ENCODE measurements at regions not wholly inside any gene's neighbourhood (a gene's known extent, or its start where the extent isn't known, plus 50 kb on each side); places are given as distances from the start of the nearest gene placed in this dataset.
"Not testable (repeated sequence)": the region's sequence is repeated elsewhere in the genome, so short reads cannot be mapped to it uniquely, and the experiment has no call there.

DNA sequence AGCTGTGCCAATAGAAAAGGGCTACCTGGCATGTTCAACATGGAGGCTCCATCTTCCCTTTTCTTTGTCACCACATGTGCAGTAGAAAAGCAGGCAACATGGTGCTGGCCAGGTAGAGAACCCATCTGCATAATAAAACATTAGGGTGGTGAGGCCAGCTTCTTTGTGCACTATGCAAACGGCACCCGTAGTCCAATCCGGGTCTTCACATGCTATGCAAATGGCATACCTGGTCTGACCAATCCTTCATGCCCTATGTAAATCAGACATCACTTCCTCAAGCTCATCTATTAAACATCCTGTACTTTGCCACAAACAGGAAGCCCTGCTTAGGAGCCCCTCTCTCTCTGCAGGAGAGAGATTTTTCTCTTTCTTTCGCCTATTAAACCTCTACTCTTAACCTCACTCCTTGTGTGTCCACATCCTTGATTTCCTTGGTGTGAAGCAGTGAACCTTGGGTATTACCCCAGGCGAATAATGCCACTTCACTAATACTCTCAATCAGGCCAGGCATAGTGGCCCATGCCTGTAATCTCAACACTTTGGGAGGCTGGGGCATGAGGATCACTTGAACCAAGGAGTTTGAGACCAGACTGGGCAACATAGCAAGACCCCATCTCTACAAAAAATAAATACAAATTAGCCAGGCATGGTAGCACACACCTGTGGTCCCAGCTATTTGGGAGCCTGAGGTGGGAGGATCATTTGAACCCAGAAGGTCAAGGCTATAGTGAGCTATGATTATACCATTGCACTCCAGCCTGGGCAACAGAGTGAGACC, 111.3 kb upstream of the MRI1 start:
- no peaks in the 10 kb centered on the region for H3K27me3 ChIP-seq (ENCODE audit: control insufficient read depth, insufficient read depth, low read length)
- H3K9ac ChIP-seq (ENCODE audit: low read length) = no peak overlapping the region
- H3K9me3 ChIP-seq (ENCODE audit: control insufficient read depth, insufficient read depth, low read depth, low read length) = peaks cover 17% of the 10 kb centered on the region
- no peaks in the 10 kb centered on the region for H3K4me1 ChIP-seq (ENCODE audit: control insufficient read depth, insufficient read depth, low read length)
- H3K27ac ChIP-seq (ENCODE audit: low read depth, low read length) = no peak overlapping the region
- H3K4me3 ChIP-seq (ENCODE audit: low read depth, low read length) = no peak overlapping the region
- H3K36me3 ChIP-seq (ENCODE audit: control insufficient read depth, insufficient read depth, low read length) = no peaks in the 10 kb centered on the region

DNA sequence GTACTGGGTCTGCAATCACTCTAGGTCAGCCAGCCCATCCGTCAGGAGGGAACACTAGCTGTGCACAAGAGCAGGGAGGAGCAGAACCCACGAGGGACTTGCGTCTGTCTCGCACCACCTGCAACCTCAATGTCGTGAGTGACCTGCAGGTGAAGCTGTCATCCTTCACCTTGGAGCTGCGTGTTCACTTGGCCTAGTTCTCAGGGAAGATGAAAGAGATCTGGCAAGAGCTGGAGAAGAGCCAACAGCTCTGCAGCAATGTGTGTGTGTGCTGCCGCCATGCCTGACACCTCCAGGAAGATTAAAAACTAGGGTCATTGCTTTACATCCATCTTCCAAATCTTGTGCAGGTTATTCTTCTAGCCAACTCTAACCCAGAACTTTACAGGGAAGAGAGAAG, 117.6 kb upstream of the MRI1 start:
- Histone ChIP-seq H3K9me3 (ENCODE audit: control insufficient read depth, insufficient read depth, low read depth, low read length) (peaks cover 4% of the 10 kb centered on the region), H3K9ac (ENCODE audit: low read length) (no peak overlapping the region), H3K27me3 (ENCODE audit: control insufficient read depth, insufficient read depth, low read length) (no peaks in the 10 kb centered on the region), H3K36me3 (ENCODE audit: control insufficient read depth, insufficient read depth, low read length) (no peaks in the 10 kb centered on the region), H3K4me3 (ENCODE audit: low read depth, low read length) (no peak overlapping the region), H3K27ac (ENCODE audit: low read depth, low read length) (no peak overlapping the region), H3K4me1 (ENCODE audit: control insufficient read depth, insufficient read depth, low read length) (no peaks in the 10 kb centered on the region)

DNA sequence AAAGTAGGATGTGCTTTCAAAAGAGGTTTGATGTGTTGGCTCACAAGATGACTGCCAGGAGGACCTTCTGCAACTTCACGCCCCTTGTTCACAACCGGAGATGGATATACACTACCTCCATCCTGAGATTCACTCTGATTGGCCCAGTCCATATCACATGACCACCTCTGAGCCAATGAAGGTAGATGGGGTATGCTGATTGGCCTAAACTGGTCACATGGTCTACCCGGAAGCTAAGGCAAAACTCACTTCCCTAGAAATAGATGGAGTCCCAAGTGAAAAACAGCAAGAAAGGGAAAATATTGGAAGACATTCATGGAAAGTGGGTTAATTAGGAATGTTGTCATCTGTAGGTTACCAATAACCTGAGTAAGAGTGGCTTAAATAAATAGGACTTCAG, 119.7 kb upstream of the MRI1 start:
- Histone ChIP-seq H3K36me3 (ENCODE audit: control insufficient read depth, insufficient read depth, low read length) (no peaks in the 10 kb centered on the region), H3K4me1 (ENCODE audit: control insufficient read depth, insufficient read depth, low read length) (no peaks in the 10 kb centered on the region), H3K27me3 (ENCODE audit: control insufficient read depth, insufficient read depth, low read length) (no peaks in the 10 kb centered on the region), H3K9me3 (ENCODE audit: control insufficient read depth, insufficient read depth, low read depth, low read length) (peaks cover 5% of the 10 kb centered on the region), H3K9ac (ENCODE audit: low read length) (no peak overlapping the region), H3K4me3 (ENCODE audit: low read depth, low read length) (no peak overlapping the region), H3K27ac (ENCODE audit: low read depth, low read length) (no peak overlapping the region)

DNA sequence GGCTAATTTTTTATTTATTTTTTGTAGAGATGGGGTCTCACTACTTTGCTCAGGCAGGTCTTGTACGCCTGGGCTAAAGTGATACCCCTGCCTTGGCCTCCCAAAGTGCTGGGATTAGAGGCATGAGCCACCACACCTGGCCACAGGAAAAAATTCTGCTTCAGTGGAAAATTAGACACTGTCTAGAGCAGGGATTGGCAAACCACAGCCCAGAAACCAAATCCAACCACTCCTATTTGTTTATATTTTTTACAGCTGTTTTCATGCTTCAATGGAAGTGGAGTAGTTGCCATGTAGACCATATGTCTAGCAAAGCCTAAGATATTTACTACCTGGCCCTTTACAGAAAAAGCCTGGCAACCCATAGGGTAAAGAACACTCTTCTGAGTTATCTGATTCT, 123.7 kb upstream of the MRI1 start:
- H3K9me3 ChIP-seq (ENCODE audit: control insufficient read depth, insufficient read depth, low read depth, low read length) = peaks cover 8% of the 10 kb centered on the region
- no peaks in the 10 kb centered on the region for H3K36me3 ChIP-seq (ENCODE audit: control insufficient read depth, insufficient read depth, low read length)
- no peaks in the 10 kb centered on the region for H3K4me1 ChIP-seq (ENCODE audit: control insufficient read depth, insufficient read depth, low read length)
- H3K27me3 ChIP-seq (ENCODE audit: control insufficient read depth, insufficient read depth, low read length) = no peaks in the 10 kb centered on the region
- H3K27ac ChIP-seq (ENCODE audit: low read depth, low read length) = no peak overlapping the region
- no peak overlapping the region for H3K4me3 ChIP-seq (ENCODE audit: low read depth, low read length)
- no peak overlapping the region for H3K9ac ChIP-seq (ENCODE audit: low read length)

GRCh38 chr19:13639342-13639929, 124.9 kb upstream of the MRI1 start:
- Histone ChIP-seq H3K9ac (ENCODE audit: low read length) (no peak overlapping the region), H3K9me3 (ENCODE audit: control insufficient read depth, insufficient read depth, low read depth, low read length) (peaks cover 5% of the 10 kb centered on the region), H3K27me3 (ENCODE audit: control insufficient read depth, insufficient read depth, low read length) (no peaks in the 10 kb centered on the region), H3K27ac (ENCODE audit: low read depth, low read length) (no peak overlapping the region), H3K4me1 (ENCODE audit: control insufficient read depth, insufficient read depth, low read length) (no peaks in the 10 kb centered on the region), H3K4me3 (ENCODE audit: low read depth, low read length) (no peak overlapping the region), H3K36me3 (ENCODE audit: control insufficient read depth, insufficient read depth, low read length) (no peaks in the 10 kb centered on the region)

DNA sequence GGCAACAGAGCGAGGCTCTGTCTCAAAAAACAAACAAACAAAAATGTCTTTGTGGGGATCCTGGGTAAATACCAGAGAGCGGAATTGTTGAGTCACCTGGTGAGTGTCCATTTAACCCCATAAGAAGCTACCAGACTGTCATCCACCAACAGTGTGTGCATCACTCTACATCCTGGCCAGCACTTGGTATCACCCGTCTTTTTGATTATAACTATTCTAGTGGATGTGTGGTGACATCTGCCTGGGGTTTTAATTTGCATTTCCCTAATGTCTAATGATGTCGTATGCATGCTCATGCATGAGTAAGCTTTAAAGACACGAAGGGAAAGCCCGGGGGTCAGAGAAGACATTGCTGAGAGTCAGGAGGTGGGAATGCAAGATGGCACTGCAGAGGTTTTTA, 126.7 kb upstream of the MRI1 start:
- Histone ChIP-seq H3K27ac (ENCODE audit: low read depth, low read length) (no peak overlapping the region), H3K4me1 (ENCODE audit: control insufficient read depth, insufficient read depth, low read length) (peaks cover 9% of the 10 kb centered on the region), H3K27me3 (ENCODE audit: control insufficient read depth, insufficient read depth, low read length) (no peaks in the 10 kb centered on the region), H3K9me3 (ENCODE audit: control insufficient read depth, insufficient read depth, low read depth, low read length) (peaks cover 5% of the 10 kb centered on the region), H3K36me3 (ENCODE audit: control insufficient read depth, insufficient read depth, low read length) (no peaks in the 10 kb centered on the region), H3K9ac (ENCODE audit: low read length) (no peak overlapping the region), H3K4me3 (ENCODE audit: low read depth, low read length) (no peak overlapping the region)

- Histone ChIP-seq H3K36me3 (ENCODE audit: control insufficient read depth, insufficient read depth, low read length) (no peaks in the 10 kb centered on the region), H3K27me3 (ENCODE audit: control insufficient read depth, insufficient read depth, low read length) (no peaks in the 10 kb centered on the region), H3K27ac (ENCODE audit: low read depth, low read length) (no peak overlapping the region), H3K4me3 (ENCODE audit: low read depth, low read length) (no peak overlapping the region), H3K9me3 (ENCODE audit: control insufficient read depth, insufficient read depth, low read depth, low read length) (peaks cover 10% of the 10 kb centered on the region), H3K4me1 (ENCODE audit: control insufficient read depth, insufficient read depth, low read length) (peaks cover 10% of the 10 kb centered on the region), H3K9ac (ENCODE audit: low read length) (no peak overlapping the region)
Measured at GRCh38 chr19:13634658-13635057, 128.4 kb upstream of the CACNA1A start.

DNA sequence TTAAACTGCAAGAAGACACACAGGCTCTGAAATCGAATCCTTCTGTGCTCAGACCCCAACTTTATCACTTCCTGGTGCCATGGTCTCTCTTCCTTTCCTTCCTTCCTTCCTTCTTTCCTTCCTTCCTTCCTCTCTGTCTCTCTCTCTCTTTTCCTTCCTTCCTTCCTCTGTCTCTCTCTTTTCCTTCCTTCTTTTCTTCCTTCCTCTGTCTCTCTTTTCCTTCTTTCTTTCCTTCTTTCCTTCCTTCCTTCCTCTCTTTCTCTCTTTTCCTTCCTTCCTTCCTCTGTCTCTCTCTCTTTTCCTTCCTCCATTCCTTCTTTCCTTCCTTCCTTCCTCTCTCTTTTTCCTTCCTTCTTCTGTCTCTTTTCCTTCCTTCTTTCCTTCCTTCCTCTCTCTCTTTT, 127.2 kb upstream of the CACNA1A start:
- Histone ChIP-seq H3K9me3 (ENCODE audit: control insufficient read depth, insufficient read depth, low read depth, low read length) (peaks cover 7% of the 10 kb centered on the region), H3K27ac (ENCODE audit: low read depth, low read length) (no peak overlapping the region), H3K27me3 (ENCODE audit: control insufficient read depth, insufficient read depth, low read length) (no peaks in the 10 kb centered on the region)

GRCh38 chr19:13633109-13633508, 126.8 kb upstream of the CACNA1A start:
- Histone ChIP-seq H3K27me3 (ENCODE audit: control insufficient read depth, insufficient read depth, low read length) (no peaks in the 10 kb centered on the region), H3K27ac (ENCODE audit: low read depth, low read length) (no peak overlapping the region), H3K9me3 (ENCODE audit: control insufficient read depth, insufficient read depth, low read depth, low read length) (peaks cover 7% of the 10 kb centered on the region), H3K4me1 (ENCODE audit: control insufficient read depth, insufficient read depth, low read length) (peaks cover 10% of the 10 kb centered on the region), H3K4me3 (ENCODE audit: low read depth, low read length) (no peak overlapping the region), H3K36me3 (ENCODE audit: control insufficient read depth, insufficient read depth, low read length) (no peaks in the 10 kb centered on the region), H3K9ac (ENCODE audit: low read length) (no peak overlapping the region)

More for the DNA sequence above, 127.2 kb upstream of the CACNA1A start:
- H3K9ac ChIP-seq (ENCODE audit: low read length) = no peak overlapping the region
- H3K36me3 ChIP-seq (ENCODE audit: control insufficient read depth, insufficient read depth, low read length) = no peaks in the 10 kb centered on the region
- H3K4me3 ChIP-seq (ENCODE audit: low read depth, low read length) = no peak overlapping the region
- H3K4me1 ChIP-seq (ENCODE audit: control insufficient read depth, insufficient read depth, low read length) = peaks cover 10% of the 10 kb centered on the region

DNA sequence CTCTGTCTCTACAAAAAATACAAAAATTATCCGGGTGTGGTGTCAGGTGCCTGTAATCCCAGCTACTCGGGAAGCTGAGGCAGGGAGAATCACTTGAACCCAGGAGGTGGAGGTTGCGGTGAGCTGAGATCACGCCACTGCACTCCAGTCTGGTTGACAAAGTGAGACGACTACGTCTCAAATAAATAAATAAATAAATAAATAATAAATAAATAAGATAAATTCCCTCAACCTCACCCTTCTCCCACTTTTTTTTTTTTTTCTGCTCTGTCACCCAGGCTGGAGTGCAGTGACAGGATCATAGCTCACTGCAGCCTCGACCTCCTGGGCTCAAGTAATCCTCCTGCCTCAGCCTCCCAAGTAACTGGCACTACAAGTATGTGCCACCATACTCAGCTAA, 125.9 kb upstream of the CACNA1A start:
- H3K36me3 ChIP-seq (ENCODE audit: control insufficient read depth, insufficient read depth, low read length); H3K9ac ChIP-seq (ENCODE audit: low read length); H3K9me3 ChIP-seq (ENCODE audit: control insufficient read depth, insufficient read depth, low read depth, low read length); H3K4me1 ChIP-seq (ENCODE audit: control insufficient read depth, insufficient read depth, low read length); H3K4me3 ChIP-seq (ENCODE audit: low read depth, low read length); H3K27me3 ChIP-seq (ENCODE audit: control insufficient read depth, insufficient read depth, low read length); H3K27ac ChIP-seq (ENCODE audit: low read depth, low read length): not testable (repeated sequence)

GRCh38 chr19:13629687-13630357, 123.5 kb upstream of the CACNA1A start:
- Histone ChIP-seq H3K27me3 (ENCODE audit: control insufficient read depth, insufficient read depth, low read length) (no peaks in the 10 kb centered on the region; the same call in 1 of the 2 replicates), H3K4me3 (ENCODE audit: low read depth, low read length) (no peak overlapping the region), H3K36me3 (ENCODE audit: control insufficient read depth, insufficient read depth, low read length) (no peaks in the 10 kb centered on the region), H3K9ac (ENCODE audit: low read length) (no peak overlapping the region), H3K4me1 (ENCODE audit: control insufficient read depth, insufficient read depth, low read length) (peaks cover 18% of the 10 kb centered on the region), H3K9me3 (ENCODE audit: control insufficient read depth, insufficient read depth, low read depth, low read length) (peaks cover 7% of the 10 kb centered on the region), H3K27ac (ENCODE audit: low read depth, low read length) (no peak overlapping the region)
